ENCODE measurements at regions not wholly inside any gene's neighbourhood (a gene's known extent, or its start where the extent isn't known, plus 50 kb on each side); places are given as distances from the start of the nearest gene placed in this dataset.
"Not testable (repeated sequence)": the region's sequence is repeated elsewhere in the genome, so short reads cannot be mapped to it uniquely, and the experiment has no call there.

GRCh38 chr3:118146658-118147375 lies 887.8 kb downstream of the IGSF11 start:
- DNase-seq, result no peak

GRCh38 chr3:118151164-118151563 lies 883.5 kb downstream of the IGSF11 start:
- no peak for DNase-seq

- not testable (repeated sequence) for DNase-seq
These were observed 871.7 kb downstream of the IGSF11 start for GRCh38 chr3:118162627-118163588.

- no peak for DNase-seq
These were observed 869.2 kb downstream of the IGSF11 start for GRCh38 chr3:118165413-118165812.

- no peak for DNase-seq
These were observed 867.1 kb downstream of the IGSF11 start for GRCh38 chr3:118167571-118167970.

- no peak for DNase-seq
These were observed 866.5 kb downstream of the IGSF11 start for GRCh38 chr3:118168175-118168574.

- no peak for DNase-seq
These were observed 863.3 kb downstream of the IGSF11 start for GRCh38 chr3:118171236-118171852.

GRCh38 chr3:118180853-118181252 lies 853.8 kb downstream of the IGSF11 start:
- no peak for DNase-seq

GRCh38 chr3:118181274-118181673 lies 853.4 kb downstream of the IGSF11 start:
- DNase-seq, result no peak

- DNase-seq, result no peak
These were observed 848.6 kb downstream of the IGSF11 start for GRCh38 chr3:118186051-118186450.

GRCh38 chr3:118187221-118187620 lies 847.4 kb downstream of the IGSF11 start:
- no peak for DNase-seq

GRCh38 chr3:118196183-118196582 lies 838.5 kb downstream of the IGSF11 start:
- no peak for DNase-seq

- no peak for DNase-seq
These were observed 835.6 kb downstream of the IGSF11 start for GRCh38 chr3:118199044-118199443.

- DNase-seq, result no peak
These were observed 830.5 kb downstream of the IGSF11 start for GRCh38 chr3:118204052-118204656.

- DNase-seq, result no peak
These were observed 827.4 kb downstream of the IGSF11 start for GRCh38 chr3:118207271-118207670.

GRCh38 chr3:118208642-118209041 lies 826.0 kb downstream of the IGSF11 start:
- DNase-seq, result no peak

GRCh38 chr3:118213892-118214291 lies 820.8 kb downstream of the IGSF11 start:
- DNase-seq, result no peak

GRCh38 chr3:118226206-118226605 lies 808.4 kb downstream of the IGSF11 start:
- DNase-seq, result no peak

- DNase-seq, result no peak
These were observed 807.5 kb downstream of the IGSF11 start for GRCh38 chr3:118227191-118227590.

- no peak for DNase-seq
These were observed 806.5 kb downstream of the IGSF11 start for GRCh38 chr3:118228151-118228550.

GRCh38 chr3:118229196-118229595 lies 805.5 kb downstream of the IGSF11 start:
- DNase-seq, result no peak

- no peak for DNase-seq
These were observed 803.1 kb downstream of the IGSF11 start for GRCh38 chr3:118231578-118231977.

GRCh38 chr3:118239253-118239652 lies 795.4 kb downstream of the IGSF11 start:
- no peak for DNase-seq

Data from stimulated activated CD4-positive, alpha-beta T cell treated with anti-CD3 and anti-CD28 coated beads, Interleukin-4, amount 100 ng/mL, for 4 hours (primary cell).